ENCODE measurements at regions not wholly inside any gene's neighbourhood (a gene's known extent, or its start where the extent isn't known, plus 50 kb on each side); places are given as distances from the start of the nearest gene placed in this dataset.
"Not testable (repeated sequence)": the region's sequence is repeated elsewhere in the genome, so short reads cannot be mapped to it uniquely, and the experiment has no call there.

GRCh38 chr6:84902354-84902928 lies 138.0 kb upstream of the TBX18 start:
- no peak overlapping the region for H3K4me3 ChIP-seq (ENCODE audit: low read length)
- H3K79me2 ChIP-seq (ENCODE audit: low read length) = no peaks in the 10 kb centered on the region
- H3K27ac ChIP-seq (ENCODE audit: low read length) = no peak overlapping the region
- no peaks in the 10 kb centered on the region for H3K9me3 ChIP-seq (ENCODE audit: low read length)
- no peak overlapping the region for H3K9ac ChIP-seq (ENCODE audit: low read length)
- no peaks in the 10 kb centered on the region for H3K27me3 ChIP-seq (ENCODE audit: low read length)
- no peaks in the 10 kb centered on the region for H3K9me2 ChIP-seq (replicated peaks; ENCODE audit: insufficient read depth, low read length)
- H2AFZ ChIP-seq (ENCODE audit: low read length) = no peak overlapping the region
- H3K4me2 ChIP-seq (ENCODE audit: low read depth, low read length, poor library complexity, severe bottlenecking) = no peak overlapping the region
- DNase-seq = no peak
- H3K36me3 ChIP-seq (ENCODE audit: insufficient read depth, low read length) = no peaks in the 10 kb centered on the region
- no peaks in the 10 kb centered on the region for H4K20me1 ChIP-seq (ENCODE audit: insufficient read depth, low read depth, low read length)
- no peaks in the 10 kb centered on the region for H3K4me1 ChIP-seq (ENCODE audit: low read length)

- H4K20me1 ChIP-seq (ENCODE audit: insufficient read depth, low read depth, low read length) = no peaks in the 10 kb centered on the region
- H3K4me2 ChIP-seq (ENCODE audit: low read depth, low read length, poor library complexity, severe bottlenecking) = no peak overlapping the region
- no peaks in the 10 kb centered on the region for H3K9me2 ChIP-seq (replicated peaks; ENCODE audit: insufficient read depth, low read length)
- H3K9me3 ChIP-seq (ENCODE audit: low read length) = no peaks in the 10 kb centered on the region
- H3K27ac ChIP-seq (ENCODE audit: low read length) = no peak overlapping the region
- H2AFZ ChIP-seq (ENCODE audit: low read length) = no peak overlapping the region
- H3K79me2 ChIP-seq (ENCODE audit: low read length) = no peaks in the 10 kb centered on the region
- H3K36me3 ChIP-seq (ENCODE audit: insufficient read depth, low read length) = no peaks in the 10 kb centered on the region
- H3K9ac ChIP-seq (ENCODE audit: low read length) = no peak overlapping the region
- no peak overlapping the region for H3K4me3 ChIP-seq (ENCODE audit: low read length)
- H3K27me3 ChIP-seq (ENCODE audit: low read length) = no peaks in the 10 kb centered on the region
- no peaks in the 10 kb centered on the region for H3K4me1 ChIP-seq (ENCODE audit: low read length)
- DNase-seq = no peak
Measured at GRCh38 chr6:84897988-84898594, 133.7 kb upstream of the TBX18 start.

GRCh38 chr6:84897011-84897410 lies 132.6 kb upstream of the TBX18 start:
- Histone ChIP-seq H4K20me1 (ENCODE audit: insufficient read depth, low read depth, low read length) (no peaks in the 10 kb centered on the region), H3K79me2 (ENCODE audit: low read length) (no peaks in the 10 kb centered on the region), H2AFZ (ENCODE audit: low read length) (no peak overlapping the region), H3K9me2 (replicated peaks; ENCODE audit: insufficient read depth, low read length) (no peaks in the 10 kb centered on the region), H3K4me1 (ENCODE audit: low read length) (no peaks in the 10 kb centered on the region), H3K27me3 (ENCODE audit: low read length) (no peaks in the 10 kb centered on the region), H3K9ac (ENCODE audit: low read length) (no peak overlapping the region), H3K27ac (ENCODE audit: low read length) (no peak overlapping the region), H3K4me3 (ENCODE audit: low read length) (no peak overlapping the region), H3K9me3 (ENCODE audit: low read length) (no peaks in the 10 kb centered on the region), H3K4me2 (ENCODE audit: low read depth, low read length, poor library complexity, severe bottlenecking) (no peak overlapping the region), H3K36me3 (ENCODE audit: insufficient read depth, low read length) (no peaks in the 10 kb centered on the region)
- DNase-seq = no peak

- no peaks in the 10 kb centered on the region for H3K9me3 ChIP-seq (ENCODE audit: low read length)
- no peak overlapping the region for H3K27ac ChIP-seq (ENCODE audit: low read length)
- H3K9ac ChIP-seq (ENCODE audit: low read length) = no peak overlapping the region
- no peaks in the 10 kb centered on the region for H4K20me1 ChIP-seq (ENCODE audit: insufficient read depth, low read depth, low read length)
- H3K4me2 ChIP-seq (ENCODE audit: low read depth, low read length, poor library complexity, severe bottlenecking) = no peak overlapping the region
- DNase-seq = no peak
- H2AFZ ChIP-seq (ENCODE audit: low read length) = no peak overlapping the region
- no peaks in the 10 kb centered on the region for H3K36me3 ChIP-seq (ENCODE audit: insufficient read depth, low read length)
- no peak overlapping the region for H3K4me3 ChIP-seq (ENCODE audit: low read length)
- no peaks in the 10 kb centered on the region for H3K79me2 ChIP-seq (ENCODE audit: low read length)
- no peaks in the 10 kb centered on the region for H3K27me3 ChIP-seq (ENCODE audit: low read length)
- H3K9me2 ChIP-seq (replicated peaks; ENCODE audit: insufficient read depth, low read length) = no peaks in the 10 kb centered on the region
- H3K4me1 ChIP-seq (ENCODE audit: low read length) = no peaks in the 10 kb centered on the region
Measured at GRCh38 chr6:84892671-84893070, 128.3 kb upstream of the TBX18 start.

- Histone ChIP-seq H3K79me2 (ENCODE audit: low read length) (no peaks in the 10 kb centered on the region), H3K36me3 (ENCODE audit: insufficient read depth, low read length) (no peaks in the 10 kb centered on the region), H3K27ac (ENCODE audit: low read length) (no peak overlapping the region), H3K9ac (ENCODE audit: low read length) (no peak overlapping the region), H3K9me2 (replicated peaks; ENCODE audit: insufficient read depth, low read length) (no peaks in the 10 kb centered on the region), H3K4me3 (ENCODE audit: low read length) (no peak overlapping the region), H3K9me3 (ENCODE audit: low read length) (no peaks in the 10 kb centered on the region), H3K4me1 (ENCODE audit: low read length) (no peaks in the 10 kb centered on the region), H2AFZ (ENCODE audit: low read length) (no peak overlapping the region), H3K4me2 (ENCODE audit: low read depth, low read length, poor library complexity, severe bottlenecking) (no peak overlapping the region), H3K27me3 (ENCODE audit: low read length) (no peaks in the 10 kb centered on the region), H4K20me1 (ENCODE audit: insufficient read depth, low read depth, low read length) (no peaks in the 10 kb centered on the region)
- no peak for DNase-seq
Measured at GRCh38 chr6:84882768-84883766, 118.7 kb upstream of the TBX18 start.

- H4K20me1 ChIP-seq (ENCODE audit: insufficient read depth, low read depth, low read length); H3K9me2 ChIP-seq (replicated peaks; ENCODE audit: insufficient read depth, low read length); DNase-seq; H2AFZ ChIP-seq (ENCODE audit: low read length); H3K36me3 ChIP-seq (ENCODE audit: insufficient read depth, low read length); H3K79me2 ChIP-seq (ENCODE audit: low read length); H3K27ac ChIP-seq (ENCODE audit: low read length); H3K27me3 ChIP-seq (ENCODE audit: low read length); H3K9me3 ChIP-seq (ENCODE audit: low read length); H3K4me3 ChIP-seq (ENCODE audit: low read length); H3K9ac ChIP-seq (ENCODE audit: low read length); H3K4me1 ChIP-seq (ENCODE audit: low read length); H3K4me2 ChIP-seq (ENCODE audit: low read depth, low read length, poor library complexity, severe bottlenecking): not testable (repeated sequence)
Measured at GRCh38 chr6:84879385-84879784, 115.0 kb upstream of the TBX18 start.

- no peak overlapping the region for H3K9ac ChIP-seq (ENCODE audit: low read length)
Measured at GRCh38 chr6:84877515-84878210, 113.3 kb upstream of the TBX18 start.

More at GRCh38 chr6:84877515-84878210, 113.3 kb upstream of the TBX18 start:
- no peaks in the 10 kb centered on the region for H3K27me3 ChIP-seq (ENCODE audit: low read length)
- no peaks in the 10 kb centered on the region for H3K9me3 ChIP-seq (ENCODE audit: low read length)
- no peaks in the 10 kb centered on the region for H3K36me3 ChIP-seq (ENCODE audit: insufficient read depth, low read length)
- H4K20me1 ChIP-seq (ENCODE audit: insufficient read depth, low read depth, low read length) = no peaks in the 10 kb centered on the region
- no peak overlapping the region for H3K27ac ChIP-seq (ENCODE audit: low read length)
- no peaks in the 10 kb centered on the region for H3K9me2 ChIP-seq (replicated peaks; ENCODE audit: insufficient read depth, low read length)
- no peak overlapping the region for H3K4me3 ChIP-seq (ENCODE audit: low read length)
- no peak overlapping the region for H2AFZ ChIP-seq (ENCODE audit: low read length)
- H3K4me2 ChIP-seq (ENCODE audit: low read depth, low read length, poor library complexity, severe bottlenecking) = no peak overlapping the region
- H3K79me2 ChIP-seq (ENCODE audit: low read length) = no peaks in the 10 kb centered on the region
- DNase-seq = no peak
- no peaks in the 10 kb centered on the region for H3K4me1 ChIP-seq (ENCODE audit: low read length)

Measured in Karpas-422 (cell line).